ENCODE measurements at regions not wholly inside any gene's neighbourhood (a gene's known extent, or its start where the extent isn't known, plus 50 kb on each side); places are given as distances from the start of the nearest gene placed in this dataset.

- no peak for DNase-seq
Observed at GRCh38 chr1:29964718-29965533, 728.6 kb downstream of the PTPRU start.

- DNase-seq, result no peak
Observed at GRCh38 chr1:29963946-29964345, 727.6 kb downstream of the PTPRU start.

- no peak for DNase-seq
Observed at GRCh38 chr1:29962831-29963247, 726.5 kb downstream of the PTPRU start.

- DNase-seq, result no peak
Observed at GRCh38 chr1:29962336-29962735, 726.0 kb downstream of the PTPRU start.

GRCh38 chr1:29961293-29962059 is 725.2 kb downstream of the PTPRU start:
- no peak for DNase-seq

GRCh38 chr1:29960876-29961275 is 724.6 kb downstream of the PTPRU start:
- DNase-seq, result no peak

GRCh38 chr1:29960156-29960755 is 723.9 kb downstream of the PTPRU start:
- no peak for DNase-seq

- no peak for DNase-seq
Observed at GRCh38 chr1:29959356-29959755, 723.0 kb downstream of the PTPRU start.

GRCh38 chr1:29958271-29958670 is 721.9 kb downstream of the PTPRU start:
- no peak for DNase-seq

GRCh38 chr1:29956349-29957030 is 720.2 kb downstream of the PTPRU start:
- DNase-seq, result no peak

- DNase-seq, result no peak
Observed at GRCh38 chr1:29954591-29954990, 718.3 kb downstream of the PTPRU start.

GRCh38 chr1:29953961-29954360 is 717.6 kb downstream of the PTPRU start:
- no peak for DNase-seq

- DNase-seq, result no peak
Observed at GRCh38 chr1:29949676-29950075, 713.4 kb downstream of the PTPRU start.

GRCh38 chr1:29948581-29948980 is 712.3 kb downstream of the PTPRU start:
- no peak for DNase-seq

- DNase-seq, result no peak
Observed at GRCh38 chr1:29946057-29946456, 709.7 kb downstream of the PTPRU start.

- no peak for DNase-seq
Observed at GRCh38 chr1:29945426-29945825, 709.1 kb downstream of the PTPRU start.

- DNase-seq, result no peak
Observed at GRCh38 chr1:29944253-29944905, 708.1 kb downstream of the PTPRU start.

- DNase-seq, result no peak
Observed at GRCh38 chr1:29943034-29943433, 706.7 kb downstream of the PTPRU start.

- DNase-seq, result no peak
Observed at GRCh38 chr1:29939079-29939478, 702.8 kb downstream of the PTPRU start.

- no peak for DNase-seq
Observed at GRCh38 chr1:29937356-29937755, 701.0 kb downstream of the PTPRU start.

GRCh38 chr1:29936031-29936544 is 699.8 kb downstream of the PTPRU start:
- no peak for DNase-seq

GRCh38 chr1:29934255-29934772 is 698.0 kb downstream of the PTPRU start:
- no peak for DNase-seq

All from skin of body (tissue), 1 donor.